MG63 (cell line): ENCODE measurements at regions not wholly inside any gene's neighbourhood (a gene's known extent, or its start where the extent isn't known, plus 50 kb on each side); places are given as distances from the start of the nearest gene placed in this dataset.

ENCODE experiments used
- DNase-seq: peaks from one replicate; pipeline ENCODE4 v3.0.0-alpha.2; 2020
- H3K27me3 ChIP-seq: fragments of 250-450 bp; sonication (Bioruptor Pico); 2 replicates; pipeline ENCODE4 v1.5.1; 2020; ENCODE audit warnings: mild to moderate bottlenecking, moderate library complexity
- H3K36me3 ChIP-seq: fragments of 250-450 bp; sonication (Bioruptor Pico); 2 replicates; pipeline ENCODE4 v1.5.1; 2020; ENCODE audit warnings: mild to moderate bottlenecking, moderate library complexity
- H3K4me3 ChIP-seq: fragments of 250-450 bp; sonication (Bioruptor Pico); 2 replicates; pipeline ENCODE4 v1.5.1; 2020; ENCODE audit warnings: mild to moderate bottlenecking, moderate library complexity
- H3K9me3 ChIP-seq: fragments of 250-450 bp; sonication (Bioruptor Pico); 2 replicates; pipeline ENCODE4 v1.5.1; 2020; ENCODE audit warnings: mild to moderate bottlenecking, moderate library complexity

- Histone ChIP-seq H3K27me3 (no peaks in the 10 kb centered on the region), H3K4me3 (no peak overlapping the region), H3K9me3 (no peaks in the 10 kb centered on the region), H3K36me3 (no peaks in the 10 kb centered on the region)
- DNase-seq: no peak
Measured at GRCh38 chr2:117085256-117085655, 729.2 kb upstream of the DDX18 start.

GRCh38 chr2:117085737-117086136 lies 728.8 kb upstream of the DDX18 start:
- no peaks in the 10 kb centered on the region for H3K9me3 ChIP-seq
- H3K4me3 ChIP-seq: no peak overlapping the region
- DNase-seq: no peak
- no peaks in the 10 kb centered on the region for H3K27me3 ChIP-seq
- H3K36me3 ChIP-seq: no peaks in the 10 kb centered on the region

GRCh38 chr2:117086174-117086942 lies 728.1 kb upstream of the DDX18 start:
- H3K36me3 ChIP-seq: no peaks in the 10 kb centered on the region
- no peak for DNase-seq
- H3K9me3 ChIP-seq: no peaks in the 10 kb centered on the region

GRCh38 chr2:117086943-117087250 lies 727.6 kb upstream of the DDX18 start:
- Histone ChIP-seq H3K27me3 (no peaks in the 10 kb centered on the region), H3K36me3 (no peaks in the 10 kb centered on the region), H3K9me3 (no peaks in the 10 kb centered on the region), H3K4me3 (no peak overlapping the region)
- no peak for DNase-seq

More at GRCh38 chr2:117086174-117086942, 728.1 kb upstream of the DDX18 start:
- Histone ChIP-seq H3K27me3 (no peaks in the 10 kb centered on the region), H3K4me3 (no peak overlapping the region)

GRCh38 chr2:117087535-117088291 lies 726.8 kb upstream of the DDX18 start:
- Histone ChIP-seq H3K9me3 (no peaks in the 10 kb centered on the region), H3K27me3 (no peaks in the 10 kb centered on the region), H3K4me3 (no peak overlapping the region), H3K36me3 (no peaks in the 10 kb centered on the region)
- no peak for DNase-seq

GRCh38 chr2:117091041-117091837 lies 723.3 kb upstream of the DDX18 start:
- Histone ChIP-seq H3K36me3 (no peaks in the 10 kb centered on the region), H3K9me3 (no peaks in the 10 kb centered on the region), H3K27me3 (no peaks in the 10 kb centered on the region)

GRCh38 chr2:117101613-117102012 lies 712.9 kb upstream of the DDX18 start:
- Histone ChIP-seq H3K4me3 (no peak overlapping the region), H3K27me3 (no peaks in the 10 kb centered on the region; the same call in 1 of the 2 replicates), H3K9me3 (no peaks in the 10 kb centered on the region), H3K36me3 (no peaks in the 10 kb centered on the region)
- no peak for DNase-seq

More at GRCh38 chr2:117091041-117091837, 723.3 kb upstream of the DDX18 start:
- no peak overlapping the region for H3K4me3 ChIP-seq
- DNase-seq: no peak

- no peaks in the 10 kb centered on the region for H3K36me3 ChIP-seq
- no peaks in the 10 kb centered on the region for H3K27me3 ChIP-seq
- no peak for DNase-seq
- H3K4me3 ChIP-seq: no peak overlapping the region
- no peaks in the 10 kb centered on the region; the same call in 1 of the 2 replicates for H3K9me3 ChIP-seq
Measured at GRCh38 chr2:117108741-117109267, 705.7 kb upstream of the DDX18 start.

- no peak overlapping the region for H3K4me3 ChIP-seq
- no peaks in the 10 kb centered on the region for H3K27me3 ChIP-seq
- no peaks in the 10 kb centered on the region for H3K9me3 ChIP-seq
- H3K36me3 ChIP-seq: no peaks in the 10 kb centered on the region
- no peak for DNase-seq
Measured at GRCh38 chr2:117118994-117119393, 695.5 kb upstream of the DDX18 start.

GRCh38 chr2:117123362-117123761 lies 691.1 kb upstream of the DDX18 start:
- no peak for DNase-seq
- no peak overlapping the region for H3K4me3 ChIP-seq
- H3K27me3 ChIP-seq: no peaks in the 10 kb centered on the region
- H3K9me3 ChIP-seq: no peaks in the 10 kb centered on the region
- no peaks in the 10 kb centered on the region for H3K36me3 ChIP-seq

GRCh38 chr2:117126656-117127055 lies 687.8 kb upstream of the DDX18 start:
- H3K36me3 ChIP-seq: no peaks in the 10 kb centered on the region
- H3K27me3 ChIP-seq: no peaks in the 10 kb centered on the region
- no peaks in the 10 kb centered on the region for H3K9me3 ChIP-seq
- no peak for DNase-seq
- H3K4me3 ChIP-seq: no peak overlapping the region

- DNase-seq: no peak
- Histone ChIP-seq H3K4me3 (no peak overlapping the region), H3K9me3 (no peaks in the 10 kb centered on the region), H3K27me3 (no peaks in the 10 kb centered on the region), H3K36me3 (no peaks in the 10 kb centered on the region)
Measured at GRCh38 chr2:117127680-117128079, 686.8 kb upstream of the DDX18 start.

GRCh38 chr2:117128461-117128860 lies 686.0 kb upstream of the DDX18 start:
- no peaks in the 10 kb centered on the region for H3K27me3 ChIP-seq
- DNase-seq: peak; percentile 17
- H3K4me3 ChIP-seq: no peak overlapping the region
- no peaks in the 10 kb centered on the region for H3K36me3 ChIP-seq
- no peaks in the 10 kb centered on the region for H3K9me3 ChIP-seq

GRCh38 chr2:117137371-117137770 lies 677.1 kb upstream of the DDX18 start:
- no peak for DNase-seq
- H3K9me3 ChIP-seq: no peaks in the 10 kb centered on the region
- no peaks in the 10 kb centered on the region for H3K27me3 ChIP-seq
- no peak overlapping the region for H3K4me3 ChIP-seq
- H3K36me3 ChIP-seq: no peaks in the 10 kb centered on the region

GRCh38 chr2:117169036-117169765 lies 645.3 kb upstream of the DDX18 start:
- DNase-seq: no peak
- Histone ChIP-seq H3K9me3 (peaks cover 4% of the 10 kb centered on the region; the same call in 1 of the 2 replicates), H3K27me3 (no peaks in the 10 kb centered on the region), H3K4me3 (no peak overlapping the region), H3K36me3 (no peaks in the 10 kb centered on the region)

- Histone ChIP-seq H3K4me3 (no peak overlapping the region), H3K27me3 (no peaks in the 10 kb centered on the region), H3K36me3 (no peaks in the 10 kb centered on the region), H3K9me3 (peaks cover 4% of the 10 kb centered on the region; the same call in 1 of the 2 replicates)
- no peak for DNase-seq
Measured at GRCh38 chr2:117170897-117171296, 643.6 kb upstream of the DDX18 start.
